ENCODE measurements at regions not wholly inside any gene's neighbourhood (a gene's known extent, or its start where the extent isn't known, plus 50 kb on each side); places are given as distances from the start of the nearest gene placed in this dataset.

GRCh38 chr16:87129771-87130170 lies 187.4 kb downstream of the C16orf95 start:
- H3K4me1 ChIP-seq: peaks cover 5% of the 10 kb centered on the region
- no peaks in the 10 kb centered on the region for H3K36me3 ChIP-seq
- H3K4me3 ChIP-seq: no peak overlapping the region
- no peak for ATAC-seq
- H3K27ac ChIP-seq: no peak overlapping the region
- H3K9me3 ChIP-seq: peaks cover 4% of the 10 kb centered on the region
- H3K27me3 ChIP-seq: no peaks in the 10 kb centered on the region
- no peak for TF ChIP-seq CTCF (IDR thresholded peaks at IDR 0.05)
- no peak for DNase-seq
- intact Hi-C loops (cut with DNase I): no loop called here

GRCh38 chr16:87131061-87131995 lies 185.9 kb downstream of the C16orf95 start:
- Histone ChIP-seq H3K4me3 (no peak overlapping the region), H3K36me3 (no peaks in the 10 kb centered on the region), H3K27ac (no peak overlapping the region), H3K4me1 (peaks cover 3% of the 10 kb centered on the region), H3K27me3 (no peaks in the 10 kb centered on the region), H3K9me3 (peaks cover 4% of the 10 kb centered on the region)
- TF ChIP-seq CTCF (IDR thresholded peaks at IDR 0.05): no peak
- ATAC-seq: no peak
- peak; percentile 18 for DNase-seq
- intact Hi-C loops (cut with DNase I): no loop called here

- TF ChIP-seq CTCF (IDR thresholded peaks at IDR 0.05): no peak
- H3K4me3 ChIP-seq: no peak overlapping the region
- ATAC-seq: no peak
- no peak overlapping the region for H3K27ac ChIP-seq
- peaks cover 4% of the 10 kb centered on the region for H3K9me3 ChIP-seq
- H3K36me3 ChIP-seq: no peaks in the 10 kb centered on the region
- H3K27me3 ChIP-seq: no peaks in the 10 kb centered on the region
- H3K4me1 ChIP-seq: no peaks in the 10 kb centered on the region
- intact Hi-C loops (cut with DNase I): no loop called here
- no peak for DNase-seq
Observed at GRCh38 chr16:87131996-87132345, 185.2 kb downstream of the C16orf95 start.

GRCh38 chr16:87132361-87133014 lies 184.7 kb downstream of the C16orf95 start:
- H3K4me3 ChIP-seq: no peak overlapping the region
- intact Hi-C loops (cut with DNase I): no loop called here
- peaks cover 4% of the 10 kb centered on the region for H3K9me3 ChIP-seq
- TF ChIP-seq CTCF (IDR thresholded peaks at IDR 0.05): no peak
- no peaks in the 10 kb centered on the region for H3K4me1 ChIP-seq
- no peak overlapping the region for H3K27ac ChIP-seq
- H3K36me3 ChIP-seq: no peaks in the 10 kb centered on the region
- no peak for ATAC-seq
- no peaks in the 10 kb centered on the region for H3K27me3 ChIP-seq
- DNase-seq: peak; percentile 50

- Histone ChIP-seq H3K9me3 (peaks cover 4% of the 10 kb centered on the region), H3K4me3 (no peak overlapping the region), H3K27ac (no peak overlapping the region), H3K27me3 (no peaks in the 10 kb centered on the region), H3K4me1 (no peaks in the 10 kb centered on the region), H3K36me3 (no peaks in the 10 kb centered on the region)
- no peak for TF ChIP-seq CTCF (IDR thresholded peaks at IDR 0.05)
- DNase-seq: peak; percentile 38
- intact Hi-C loops (cut with DNase I): no loop called here
- ATAC-seq: no peak
Observed at GRCh38 chr16:87133112-87133850, 183.9 kb downstream of the C16orf95 start.

Measured in upper lobe of right lung (tissue), 1 donor.